ENCODE measurements at regions not wholly inside any gene's neighbourhood (a gene's known extent, or its start where the extent isn't known, plus 50 kb on each side); places are given as distances from the start of the nearest gene placed in this dataset.
A peak's percentile ranks its signal among the peaks of the same experiment; 100 is the strongest.
"Not testable (repeated sequence)": the region's sequence is repeated elsewhere in the genome, so short reads cannot be mapped to it uniquely, and the experiment has no call there.

GRCh38 chr11:42996421-42997307 is 315.1 kb upstream of the API5 start:
- no peaks in the 10 kb centered on the region for H3K27me3 ChIP-seq (ENCODE audit: low read depth)
- DNase-seq: peak; percentile 36
- peaks cover 9% of the 10 kb centered on the region for H3K4me1 ChIP-seq
- intact Hi-C loops (cut with micrococcal nuclease): no loop called here
- H3K4me3 ChIP-seq: no peak overlapping the region
- H3K36me3 ChIP-seq: no peaks in the 10 kb centered on the region
- H3K27ac ChIP-seq (replicated peaks): no peak overlapping the region
- peaks cover 12% of the 10 kb centered on the region for H3K9me3 ChIP-seq (replicated peaks)
- no peak for TF ChIP-seq CTCF (IDR thresholded peaks at IDR 0.05; ENCODE audit: borderline replicate concordance)

GRCh38 chr11:43004879-43005278 is 306.9 kb upstream of the API5 start:
- DNase-seq: peak; percentile 12
- Histone ChIP-seq H3K27me3 (ENCODE audit: low read depth) (peaks cover 17% of the 10 kb centered on the region), H3K9me3 (replicated peaks) (peaks cover 23% of the 10 kb centered on the region)
- intact Hi-C loops (cut with micrococcal nuclease); H3K36me3 ChIP-seq; H3K4me1 ChIP-seq; H3K4me3 ChIP-seq; H3K27ac ChIP-seq (replicated peaks): not testable (repeated sequence)

- Histone ChIP-seq H3K27ac (replicated peaks) (no peak overlapping the region), H3K4me3 (no peak overlapping the region), H3K9me3 (replicated peaks) (peaks cover 13% of the 10 kb centered on the region), H3K36me3 (no peaks in the 10 kb centered on the region), H3K27me3 (ENCODE audit: low read depth) (peaks cover 20% of the 10 kb centered on the region), H3K4me1 (no peaks in the 10 kb centered on the region)
- no peak for DNase-seq
- intact Hi-C loops (cut with micrococcal nuclease): no loop called here
- no peak for TF ChIP-seq CTCF (IDR thresholded peaks at IDR 0.05; ENCODE audit: borderline replicate concordance)
These were observed 301.8 kb upstream of the API5 start for GRCh38 chr11:43010042-43010441.

GRCh38 chr11:43012606-43013005 is 299.2 kb upstream of the API5 start:
- Histone ChIP-seq H3K27ac (replicated peaks) (no peak overlapping the region), H3K9me3 (replicated peaks) (peaks cover 12% of the 10 kb centered on the region), H3K27me3 (ENCODE audit: low read depth) (peaks cover 9% of the 10 kb centered on the region), H3K4me3 (no peak overlapping the region), H3K36me3 (no peaks in the 10 kb centered on the region), H3K4me1 (no peaks in the 10 kb centered on the region)
- no peak for TF ChIP-seq CTCF (IDR thresholded peaks at IDR 0.05; ENCODE audit: borderline replicate concordance)
- intact Hi-C loops (cut with micrococcal nuclease): no loop called here
- no peak for DNase-seq

GRCh38 chr11:43021466-43021865 is 290.3 kb upstream of the API5 start:
- DNase-seq: no peak

More at GRCh38 chr11:43021466-43021865, 290.3 kb upstream of the API5 start:
- Histone ChIP-seq H3K27ac (replicated peaks) (no peak overlapping the region), H3K4me1 (no peaks in the 10 kb centered on the region), H3K9me3 (replicated peaks) (no peaks in the 10 kb centered on the region), H3K27me3 (ENCODE audit: low read depth) (no peaks in the 10 kb centered on the region), H3K36me3 (no peaks in the 10 kb centered on the region), H3K4me3 (no peak overlapping the region)
- peak; percentile 64 for TF ChIP-seq CTCF (IDR thresholded peaks at IDR 0.05; ENCODE audit: borderline replicate concordance)
- intact Hi-C loops (cut with micrococcal nuclease): no loop called here
